Naive B cell (primary cell): ENCODE measurements at regions not wholly inside any gene's neighbourhood (a gene's known extent, or its start where the extent isn't known, plus 50 kb on each side); places are given as distances from the start of the nearest gene placed in this dataset.

Experiments
- ATAC-seq, 2 donors: fragments of 150-1000 bp; cut with Tn5 transposase; 2 replicates each; pipeline ENCODE4 v1.10.0; 2021; ENCODE audit warnings: low read depth in 2 of 2, mild to moderate bottlenecking in 2 of 2, moderate library complexity in 2 of 2
- DNase-seq: peaks from one replicate; pipeline ENCODE4 v3.0.0; 2022
- H3K27ac Mint-ChIP-seq, 6 donors: one replicate each; pipeline ENCODE4 v1.8.0; 2020 to 2022; ENCODE audit warnings: mild to moderate bottlenecking in 6 of 6, mixed read lengths in 6 of 6, moderate library complexity in 5 of 6, inconsistent platforms in 2 of 6
- H3K27me3 Mint-ChIP-seq, 3 donors: one replicate each; pipeline ENCODE4 v1.8.0; 2021 to 2022; ENCODE audit warnings: mixed read lengths in 3 of 3, mild to moderate bottlenecking in 1 of 3
- H3K36me3 Mint-ChIP-seq, 2 donors: one replicate each; pipeline ENCODE4 v1.8.0; 2020 to 2022; ENCODE audit warnings: mixed read lengths in 2 of 2, inconsistent platforms in 1 of 2, mild to moderate bottlenecking in 1 of 2
- H3K4me1 Mint-ChIP-seq, 3 donors: one replicate each; pipeline ENCODE4 v1.8.0; 2020 to 2022; ENCODE audit warnings: mixed read lengths in 3 of 3, inconsistent platforms in 1 of 3, mild to moderate bottlenecking in 1 of 3, moderate library complexity in 1 of 3
- H3K4me3 Mint-ChIP-seq, 8 donors: one replicate each; pipeline ENCODE4 v1.8.0; 2020 to 2022; ENCODE audit warnings: mild to moderate bottlenecking in 8 of 8, mixed read lengths in 8 of 8, moderate library complexity in 8 of 8, inconsistent platforms in 2 of 8
- H3K9me3 Mint-ChIP-seq, 7 donors: one replicate each; pipeline ENCODE4 v1.8.0; 2020 to 2022; ENCODE audit warnings: mixed read lengths in 7 of 7, mild to moderate bottlenecking in 5 of 7, inconsistent platforms in 2 of 7, moderate library complexity in 1 of 7

DNA sequence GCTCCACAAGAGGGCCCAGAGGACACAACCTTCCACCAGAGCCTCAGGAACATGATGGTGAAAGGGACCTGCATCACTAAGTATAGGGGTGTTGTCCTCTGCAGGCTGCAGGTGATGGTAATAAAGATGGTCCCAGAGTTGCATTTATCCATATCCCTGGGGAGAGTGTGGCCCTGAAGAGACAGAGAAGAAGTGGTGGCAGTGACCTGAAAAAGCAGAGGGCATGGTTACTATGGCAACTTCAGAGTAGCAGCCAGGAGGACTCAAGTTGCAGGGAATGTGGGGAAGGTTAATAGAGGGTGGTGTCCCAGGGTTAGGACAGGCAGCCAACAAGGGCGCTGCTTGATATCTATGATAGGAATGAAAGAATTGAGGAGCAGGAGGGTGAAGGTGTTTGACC is 57.1 kb downstream of the HLA-A start:
- peaks cover 5 to 28% (median 24%) of the 10 kb centered on the region in 3 donors for H3K27me3 Mint-ChIP-seq
- H3K36me3 Mint-ChIP-seq, result peaks cover 4 to 10% of the 10 kb centered on the region in 2 donors

DNA sequence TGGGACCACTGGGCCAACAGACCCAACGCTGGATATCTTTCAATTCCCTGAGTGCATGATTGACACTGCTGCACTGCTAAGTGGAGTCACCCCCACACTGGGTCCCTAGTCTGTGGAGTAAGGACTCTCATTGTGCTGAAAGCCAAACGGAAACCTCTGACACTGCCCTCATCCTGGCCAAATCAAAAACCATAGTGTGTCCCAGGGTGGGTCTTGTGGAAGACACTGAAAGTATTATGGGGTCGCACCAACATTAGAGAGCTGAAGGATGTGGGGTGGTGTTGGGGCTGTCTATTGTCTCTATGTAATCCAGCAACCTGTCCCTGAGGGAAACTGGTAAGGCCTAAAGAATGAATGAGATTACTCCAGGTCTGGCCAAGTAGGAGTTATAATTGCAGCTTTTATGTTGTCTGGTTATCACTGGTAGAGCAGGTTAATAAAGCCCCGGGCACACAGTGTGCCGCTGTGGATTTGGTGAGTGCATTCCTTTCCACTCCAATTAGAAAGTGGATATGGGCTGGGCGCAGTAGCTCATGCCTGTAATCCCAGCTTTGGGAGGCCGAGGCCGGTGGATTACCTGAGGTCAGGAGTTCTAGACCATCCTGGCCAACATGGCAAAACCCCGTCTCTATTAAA is 57.9 kb downstream of the HLA-A start:
- ATAC-seq (no peak), DNase-seq (no peak)
- H3K4me3 Mint-ChIP-seq, result no peak overlapping the region
- H3K27me3 Mint-ChIP-seq, result peaks cover 10 to 35% (median 30%) of the 10 kb centered on the region in 3 donors
- peaks cover 4 to 10% of the 10 kb centered on the region in 2 donors for H3K36me3 Mint-ChIP-seq
- no peaks in the 10 kb centered on the region for H3K9me3 Mint-ChIP-seq
- H3K27ac Mint-ChIP-seq, result no peak overlapping the region
- no peaks in the 10 kb centered on the region for H3K4me1 Mint-ChIP-seq

More for the DNA sequence above, 57.1 kb downstream of the HLA-A start:
- DNase-seq (no peak), ATAC-seq (no peak)
- Mint-ChIP-seq H3K4me1 (no peaks in the 10 kb centered on the region), H3K4me3 (no peak overlapping the region), H3K9me3 (no peaks in the 10 kb centered on the region), H3K27ac (peak overlapping the region in 2 of 6 donors; percentile 15 to 53)

DNA sequence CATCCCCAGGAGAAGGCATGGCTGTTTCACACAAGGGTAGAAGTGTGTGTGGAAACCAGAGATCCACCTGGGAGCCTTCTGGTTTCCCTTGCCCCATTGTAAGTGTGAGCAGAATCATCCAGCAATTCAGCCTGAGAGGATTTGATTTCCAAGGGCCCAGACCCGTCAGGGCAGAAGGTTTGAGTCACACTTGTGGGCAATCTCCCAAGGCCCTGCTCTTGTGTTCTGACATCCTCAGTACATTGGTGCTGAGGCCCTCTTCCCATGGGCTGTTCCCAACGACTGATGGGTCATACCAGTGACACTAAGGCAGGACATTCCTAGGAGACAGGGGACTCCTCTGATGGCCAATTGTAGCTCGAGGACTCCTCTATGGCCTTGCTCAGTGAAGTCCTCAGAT is 58.2 kb upstream of the POLR1H start:
- DNase-seq (no peak), ATAC-seq (no peak)
- peaks cover 26 to 45% (median 43%) of the 10 kb centered on the region in 3 donors for H3K27me3 Mint-ChIP-seq
- H3K9me3 Mint-ChIP-seq, result no peaks in the 10 kb centered on the region
- peaks cover 16 to 23% (median 17%) of the 10 kb centered on the region in 3 donors for H3K4me1 Mint-ChIP-seq
- H3K4me3 Mint-ChIP-seq, result no peak overlapping the region
- no peak overlapping the region for H3K27ac Mint-ChIP-seq
- H3K36me3 Mint-ChIP-seq, result peaks cover 4 to 6% of the 10 kb centered on the region in 2 donors

DNA sequence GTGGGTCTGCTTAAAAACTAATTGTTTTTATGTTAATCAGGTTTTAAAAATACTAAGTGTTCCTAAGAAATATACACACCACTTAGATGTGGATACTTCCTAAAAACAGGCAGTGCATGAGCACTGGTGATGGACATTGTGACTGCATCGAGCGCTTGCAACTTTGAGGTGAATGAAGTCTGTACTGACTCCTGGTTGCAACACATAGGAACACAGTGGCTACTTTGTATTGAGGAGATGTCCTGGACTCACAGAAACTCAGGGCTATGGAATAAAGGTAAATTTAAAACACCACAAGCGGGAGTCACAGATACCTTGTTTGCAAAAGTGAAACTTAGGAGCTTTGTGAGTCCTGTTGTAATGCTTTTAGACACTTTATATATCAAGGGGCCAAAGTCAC is 55.6 kb upstream of the POLR1H start:
- no peak for ATAC-seq
- Mint-ChIP-seq H3K4me1 (peaks cover 16 to 25% (median 18%) of the 10 kb centered on the region in 3 donors), H3K36me3 (no peaks in the 10 kb centered on the region), H3K9me3 (no peaks in the 10 kb centered on the region), H3K27me3 (peaks cover 27 to 36% (median 33%) of the 10 kb centered on the region in 3 donors), H3K4me3 (peak overlapping the region in 7 of 8 donors; percentile 80 to 91 (median 84)), H3K27ac (peak overlapping the region in 1 of 6 donors; percentile 6)
- DNase-seq, result no peak

DNA sequence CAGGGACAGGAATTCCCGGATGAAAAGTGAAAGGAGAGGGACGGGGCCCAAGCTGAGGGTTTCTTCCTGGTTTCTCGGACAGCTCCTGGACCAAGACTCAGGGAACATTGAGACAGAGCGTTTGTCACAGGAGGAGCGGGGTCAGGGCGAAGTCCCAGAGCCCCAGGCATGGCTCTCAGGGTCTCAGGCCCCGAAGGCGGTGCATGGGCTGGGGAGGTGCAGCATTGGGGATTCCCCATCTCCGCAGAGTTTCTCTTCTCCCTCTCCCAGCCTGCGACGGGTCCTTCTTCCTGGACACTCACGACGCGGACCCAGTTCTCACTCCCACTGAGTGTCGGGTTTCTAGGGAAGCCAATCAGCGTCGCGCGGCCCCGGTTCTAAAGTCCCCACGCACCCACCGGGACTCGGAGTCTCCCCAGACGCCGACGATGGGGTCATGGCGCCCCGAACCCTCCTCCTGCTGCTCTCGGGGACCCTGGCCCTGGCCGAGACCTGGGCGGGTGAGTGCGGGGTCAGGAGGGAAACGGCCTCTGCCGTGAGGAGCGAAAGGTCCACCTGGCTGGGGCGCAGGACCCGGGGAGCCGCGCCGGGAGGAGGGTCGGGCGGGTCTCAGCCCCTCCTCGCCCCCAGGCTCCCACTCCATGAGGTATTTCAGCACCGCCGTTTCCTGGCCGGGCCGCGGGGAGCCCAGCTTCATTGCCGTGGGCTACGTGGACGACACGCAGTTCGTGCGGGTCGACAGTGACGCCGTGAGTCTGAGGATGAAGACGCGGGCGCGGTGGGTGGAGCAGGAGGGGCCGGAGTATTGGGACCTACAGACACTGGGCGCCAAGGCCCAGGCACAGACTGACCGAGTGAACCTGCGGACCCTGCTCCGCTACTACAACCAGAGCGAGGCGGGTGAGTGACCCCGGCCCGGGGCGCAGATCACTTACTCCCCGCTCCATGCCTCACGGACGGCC is 54.6 kb upstream of the POLR1H start:
- Mint-ChIP-seq H3K9me3 (no peaks in the 10 kb centered on the region), H3K27ac (peak overlapping the region in 1 of 6 donors; percentile 68), H3K4me1 (peaks cover 16 to 25% (median 18%) of the 10 kb centered on the region in 3 donors), H3K36me3 (peaks cover 0 to 7% of the 10 kb centered on the region in 2 donors), H3K27me3 (peaks cover 32 to 36% (median 33%) of the 10 kb centered on the region in 3 donors), H3K4me3 (peak overlapping the region; percentile 80 to 91 (median 86))
- ATAC-seq, result peak; percentile 59 to 71
- DNase-seq, result peak; percentile 12

DNA sequence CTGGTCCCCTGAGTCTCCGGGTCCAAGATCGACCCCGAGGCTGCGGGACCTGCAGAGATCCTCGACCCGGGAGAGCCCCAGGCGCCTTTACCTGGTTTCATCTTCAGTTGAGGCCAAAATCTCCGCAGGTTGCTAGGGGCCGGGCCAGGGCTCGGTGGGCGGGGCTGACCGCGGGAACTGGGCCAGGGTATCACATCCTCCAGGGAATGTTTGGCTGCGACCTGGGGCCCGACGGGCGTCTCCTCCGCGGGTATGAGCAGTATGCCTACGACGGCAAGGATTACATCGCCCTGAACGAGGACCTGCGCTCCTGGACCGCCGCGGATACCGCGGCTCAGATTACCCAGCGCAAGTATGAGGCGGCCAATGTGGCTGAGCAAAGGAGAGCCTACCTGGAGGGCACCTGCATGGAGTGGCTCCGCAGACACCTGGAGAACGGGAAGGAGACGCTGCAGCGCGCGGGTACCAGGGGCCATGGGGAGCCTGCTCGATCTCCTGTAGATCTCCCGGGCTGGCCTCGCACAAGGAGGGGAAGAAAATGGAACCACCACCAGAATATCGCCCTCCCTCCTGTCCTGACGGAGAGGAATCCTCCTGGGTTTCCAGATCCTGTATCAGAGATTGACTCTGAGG is 53.8 kb upstream of the POLR1H start:
- peaks cover 31 to 36% (median 33%) of the 10 kb centered on the region in 3 donors for H3K27me3 Mint-ChIP-seq

DNA sequence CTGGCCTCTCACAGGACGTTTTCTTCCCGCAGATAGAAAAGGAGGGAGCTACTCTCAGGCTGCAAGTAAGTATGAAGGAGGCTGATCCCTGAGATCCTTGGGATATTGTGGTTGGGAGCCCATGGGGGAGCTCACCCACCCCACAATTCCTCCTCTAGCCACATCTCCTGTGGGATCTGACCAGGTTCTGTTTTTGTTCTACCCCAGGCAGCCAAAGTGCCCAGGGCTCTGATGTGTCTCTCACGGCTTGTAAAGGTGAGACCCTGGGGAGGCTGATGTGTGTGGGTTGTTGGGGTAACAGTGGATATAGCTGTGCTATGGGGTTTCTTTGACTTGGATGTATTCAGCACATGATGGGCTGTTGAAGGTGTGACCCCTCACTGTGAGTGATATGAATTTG is 52.0 kb upstream of the POLR1H start:
- H3K36me3 Mint-ChIP-seq, result peaks cover 0 to 8% of the 10 kb centered on the region in 2 donors
- ATAC-seq (no peak), DNase-seq (no peak)
- H3K27me3 Mint-ChIP-seq, result peaks cover 29 to 36% (median 33%) of the 10 kb centered on the region in 3 donors
- H3K4me1 Mint-ChIP-seq, result peaks cover 18 to 27% (median 25%) of the 10 kb centered on the region in 3 donors
- H3K4me3 Mint-ChIP-seq, result peak overlapping the region in 3 of 8 donors; percentile 29 to 48 (median 45)
- no peaks in the 10 kb centered on the region for H3K9me3 Mint-ChIP-seq
- no peak overlapping the region for H3K27ac Mint-ChIP-seq

More for the DNA sequence above, 53.8 kb upstream of the POLR1H start:
- peak overlapping the region; percentile 77 to 91 (median 86) for H3K4me3 Mint-ChIP-seq
- peak; percentile 32 to 38 for ATAC-seq
- peaks cover 0 to 8% of the 10 kb centered on the region in 2 donors for H3K36me3 Mint-ChIP-seq
- H3K4me1 Mint-ChIP-seq, result peaks cover 16 to 25% (median 18%) of the 10 kb centered on the region in 3 donors
- H3K9me3 Mint-ChIP-seq, result no peaks in the 10 kb centered on the region
- DNase-seq, result no peak
- peak overlapping the region in 2 of 6 donors; percentile 26 to 86 for H3K27ac Mint-ChIP-seq
